H9 (cell line): ENCODE measurements at regions not wholly inside any gene's neighbourhood (a gene's known extent, or its start where the extent isn't known, plus 50 kb on each side); places are given as distances from the start of the nearest gene placed in this dataset.

Experiments used
- DNase-seq: peaks from one replicate; pipeline ENCODE4 v3.0.0-alpha.2; 2017
- H2AFZ ChIP-seq: one replicate; pipeline ENCODE4 v1.6.1; 2013; ENCODE audit warnings: mild to moderate bottlenecking, low read length, control low read depth, moderate library complexity
- H2AK5ac ChIP-seq: 2 replicates; pipeline ENCODE4 v1.6.1; 2013; ENCODE audit warnings: low read length, control low read depth, mixed read lengths; ENCODE audit not compliant: insufficient read length
- H2BK120ac ChIP-seq: one replicate; pipeline ENCODE4 v1.6.1; 2013; ENCODE audit warnings: low read depth, mild to moderate bottlenecking, low read length, control low read depth, inconsistent platforms; ENCODE audit not compliant: poor library complexity, severe bottlenecking
- H2BK12ac ChIP-seq: 2 replicates; pipeline ENCODE4 v1.6.1; 2013; ENCODE audit warnings: low read length, control low read depth, mixed read lengths, low read depth; ENCODE audit not compliant: insufficient read length
- H2BK15ac ChIP-seq: 2 replicates; pipeline ENCODE4 v1.6.1; 2013; ENCODE audit warnings: low read depth, low read length, control low read depth
- H2BK20ac ChIP-seq: one replicate; pipeline ENCODE4 v1.6.1; 2013; ENCODE audit warnings: low read depth, mild to moderate bottlenecking, low read length, control low read depth, inconsistent platforms; ENCODE audit not compliant: poor library complexity, severe bottlenecking
- H2BK5ac ChIP-seq: 2 replicates; pipeline ENCODE4 v1.6.1; 2013; ENCODE audit warnings: low read length, control low read depth, mixed read lengths; ENCODE audit not compliant: insufficient read length
- H3K14ac ChIP-seq: 2 replicates; pipeline ENCODE4 v1.6.1; 2013; ENCODE audit warnings: low read length, control low read depth; ENCODE audit not compliant: insufficient read depth
- H3K18ac ChIP-seq: 2 replicates; pipeline ENCODE4 v1.6.1; 2013; ENCODE audit warnings: low read depth, mild to moderate bottlenecking, mixed read lengths, low read length, control low read depth; ENCODE audit not compliant: insufficient read length
- H3K23ac ChIP-seq: 2 replicates; pipeline ENCODE4 v1.6.1; 2013; ENCODE audit warnings: low read length, control low read depth, mixed read lengths, low read depth; ENCODE audit not compliant: insufficient read length
- H3K23me2 ChIP-seq: 2 replicates; pipeline ENCODE4 v1.6.1; 2013; ENCODE audit warnings: low read depth, mild to moderate bottlenecking, mixed read lengths, low read length, control low read depth; ENCODE audit not compliant: insufficient read length, poor library complexity, severe bottlenecking
- H3K27ac ChIP-seq: 2 replicates; pipeline ENCODE4 v1.5.1; 2013; ENCODE audit warnings: low read length, control low read depth, mixed read lengths, low read depth; ENCODE audit not compliant: insufficient read length
- H3K27me3 ChIP-seq: 2 replicates; pipeline ENCODE4 v1.6.1; 2013; ENCODE audit warnings: low read length, control low read depth, inconsistent platforms; ENCODE audit not compliant: insufficient read depth
- H3K4ac ChIP-seq: 2 replicates; pipeline ENCODE4 v1.6.1; 2013; ENCODE audit warnings: low read depth, mild to moderate bottlenecking, control low read depth, inconsistent platforms, low read length, moderate library complexity
- H3K4me1 ChIP-seq: 2 replicates; pipeline ENCODE4 v1.6.1; 2013; ENCODE audit warnings: low read length, control low read depth, inconsistent platforms; ENCODE audit not compliant: insufficient read depth
- H3K4me2 ChIP-seq: 2 replicates; pipeline ENCODE4 v1.6.1; 2013; ENCODE audit warnings: low read length, control low read depth, mixed read lengths; ENCODE audit not compliant: insufficient read length, insufficient read depth
- H3K56ac ChIP-seq: 2 replicates; pipeline ENCODE4 v1.6.1; 2013; ENCODE audit warnings: low read depth, mild to moderate bottlenecking, mixed read lengths, low read length, control low read depth; ENCODE audit not compliant: insufficient read length
- H3K79me1 ChIP-seq: 2 replicates; pipeline ENCODE4 v1.6.1; 2013; ENCODE audit warnings: low read depth, mild to moderate bottlenecking, moderate library complexity, low read length, control low read depth, inconsistent platforms; ENCODE audit not compliant: insufficient read depth, poor library complexity, severe bottlenecking
- H3K79me2 ChIP-seq: 2 replicates; pipeline ENCODE4 v1.6.1; 2013; ENCODE audit warnings: low read length, control low read depth, inconsistent platforms; ENCODE audit not compliant: insufficient read depth
- H3K9ac ChIP-seq: 2 replicates; pipeline ENCODE4 v1.6.1; 2013; ENCODE audit warnings: low read length, control low read depth, mixed read lengths; ENCODE audit not compliant: insufficient read length; ENCODE audit errors: extremely low read depth
- H3K9me3 ChIP-seq: one replicate; pipeline ENCODE4 v1.6.1; 2013; ENCODE audit warnings: low read depth, low read length, inconsistent platforms; ENCODE audit not compliant: control insufficient read depth
- H3T11ph ChIP-seq: one replicate; pipeline ENCODE4 v1.6.1; 2013; ENCODE audit warnings: mild to moderate bottlenecking, low read length, control low read depth, inconsistent platforms
- H4K20me1 ChIP-seq: one replicate; pipeline ENCODE4 v1.6.1; 2013; ENCODE audit not compliant: control insufficient read depth, insufficient read length, insufficient read depth
- H4K5ac ChIP-seq: 2 replicates; pipeline ENCODE4 v1.6.1; 2013; ENCODE audit warnings: low read depth, mild to moderate bottlenecking, mixed read lengths, low read length, control low read depth; ENCODE audit not compliant: insufficient read length
- H4K8ac ChIP-seq: replicated peaks from 2 replicates; pipeline ENCODE4 v1.6.1; 2013; ENCODE audit warnings: low read length, control low read depth, mixed read lengths, low read depth; ENCODE audit not compliant: insufficient read length
- H4K91ac ChIP-seq: 2 replicates; pipeline ENCODE4 v1.6.1; 2013; ENCODE audit warnings: low read depth, mild to moderate bottlenecking, moderate library complexity, mixed read lengths, low read length, control low read depth; ENCODE audit not compliant: insufficient read length
- H3K27ac Mint-ChIP-seq, 3 experiments: 2 replicates in 2 of 3; 3 replicates in 1 of 3; pipeline ENCODE4 v1.8.0; 2020 to 2021; ENCODE audit warnings: mixed read lengths in 3 of 3, mild to moderate bottlenecking in 1 of 3, moderate library complexity in 1 of 3
- H3K27me3 Mint-ChIP-seq: 2 replicates; pipeline ENCODE4 v1.8.0; 2021; ENCODE audit warnings: low read depth, mild to moderate bottlenecking, moderate library complexity, mixed read lengths
- H3K36me3 Mint-ChIP-seq, 3 experiments: 2 replicates in 2 of 3; 3 replicates in 1 of 3; pipeline ENCODE4 v1.8.0; 2020 to 2021; ENCODE audit warnings: low read depth in 3 of 3, mixed read lengths in 3 of 3; ENCODE audit not compliant: insufficient read depth in 1 of 3
- H3K4me1 Mint-ChIP-seq, 2 experiments: 2 replicates each; pipeline ENCODE4 v1.8.0; 2020; ENCODE audit warnings: mixed read lengths in 2 of 2
- H3K4me3 Mint-ChIP-seq, 2 experiments: 2 replicates in 1 of 2; 3 replicates in 1 of 2; pipeline ENCODE4 v1.8.0; 2020 to 2021; ENCODE audit warnings: mild to moderate bottlenecking in 2 of 2, mixed read lengths in 2 of 2, moderate library complexity in 1 of 2
- H3K9me3 Mint-ChIP-seq, 2 experiments: 2 replicates in 1 of 2; 3 replicates in 1 of 2; pipeline ENCODE4 v1.8.0; 2020; ENCODE audit warnings: mild to moderate bottlenecking in 2 of 2, mixed read lengths in 2 of 2, moderate library complexity in 1 of 2
- WGBS: extraction: QIAGEN DNeasy Blood & Tissue Kit; methylation state at CpG from one replicate; pipeline ENCODE4 v1.1.7; 2013; ENCODE audit warnings: missing lambda C conversion rate, low lambda C conversion rate, mixed read lengths; ENCODE audit not compliant: insufficient read length; ENCODE audit errors: extremely low coverage; 5-methylcytosine and 5-hydroxymethylcytosine counted together
- TF ChIP-seq, protein P1 (sequence below): fragments of 200-600 bp; sonication (generic); conservative IDR thresholded peaks from 3 replicates; pipeline ENCODE4 v1.8.0; 2021; ENCODE audit warnings: antibody characterized with exemption, mild to moderate bottlenecking

- H4K5ac ChIP-seq = no peak overlapping the region
- H2BK5ac ChIP-seq = no peak overlapping the region
- no peak overlapping the region for H4K91ac ChIP-seq
- H3K27me3 ChIP-seq = no peaks in the 10 kb centered on the region
- no peak overlapping the region for H3K27ac ChIP-seq
- H2AK5ac ChIP-seq = no peak overlapping the region
- no peak overlapping the region for H2BK20ac ChIP-seq
- H3K4me1 Mint-ChIP-seq = peaks cover 0 to 3% of the 10 kb centered on the region in 2 experiments; a peak in 1 of 4 replicates
- no peaks in the 10 kb centered on the region for H3K36me3 Mint-ChIP-seq
- DNase-seq = no peak
- no peaks in the 10 kb centered on the region for H4K20me1 ChIP-seq
- H2BK12ac ChIP-seq = no peak overlapping the region
- no peak overlapping the region for H3T11ph ChIP-seq
- no peaks in the 10 kb centered on the region; a peak in 1 of 5 replicates for H3K9me3 Mint-ChIP-seq
- H3K9ac ChIP-seq = no peak overlapping the region
- WGBS = no CpG with 5 or more reads among the region's 5 CpGs
- H3K79me2 ChIP-seq = no peaks in the 10 kb centered on the region
- H4K8ac ChIP-seq = no peak overlapping the region
- H3K56ac ChIP-seq = no peak overlapping the region
- H3K9me3 ChIP-seq = no peaks in the 10 kb centered on the region
- H2AFZ ChIP-seq = no peak overlapping the region
- no peaks in the 10 kb centered on the region for H3K23me2 ChIP-seq
- no peak overlapping the region for H3K4me2 ChIP-seq
- no peak overlapping the region for H3K4ac ChIP-seq
- H3K4me3 Mint-ChIP-seq = no peak overlapping the region
- H3K79me1 ChIP-seq = no peaks in the 10 kb centered on the region
- H3K14ac ChIP-seq = no peak overlapping the region
- H3K27ac Mint-ChIP-seq = no peak overlapping the region
- H2BK15ac ChIP-seq = no peak overlapping the region
- H3K4me1 ChIP-seq = no peaks in the 10 kb centered on the region
- no peaks in the 10 kb centered on the region; the same call in 1 of the 2 replicates for H3K27me3 Mint-ChIP-seq
- no peak overlapping the region for H2BK120ac ChIP-seq
- TF ChIP-seq, protein P1, sequence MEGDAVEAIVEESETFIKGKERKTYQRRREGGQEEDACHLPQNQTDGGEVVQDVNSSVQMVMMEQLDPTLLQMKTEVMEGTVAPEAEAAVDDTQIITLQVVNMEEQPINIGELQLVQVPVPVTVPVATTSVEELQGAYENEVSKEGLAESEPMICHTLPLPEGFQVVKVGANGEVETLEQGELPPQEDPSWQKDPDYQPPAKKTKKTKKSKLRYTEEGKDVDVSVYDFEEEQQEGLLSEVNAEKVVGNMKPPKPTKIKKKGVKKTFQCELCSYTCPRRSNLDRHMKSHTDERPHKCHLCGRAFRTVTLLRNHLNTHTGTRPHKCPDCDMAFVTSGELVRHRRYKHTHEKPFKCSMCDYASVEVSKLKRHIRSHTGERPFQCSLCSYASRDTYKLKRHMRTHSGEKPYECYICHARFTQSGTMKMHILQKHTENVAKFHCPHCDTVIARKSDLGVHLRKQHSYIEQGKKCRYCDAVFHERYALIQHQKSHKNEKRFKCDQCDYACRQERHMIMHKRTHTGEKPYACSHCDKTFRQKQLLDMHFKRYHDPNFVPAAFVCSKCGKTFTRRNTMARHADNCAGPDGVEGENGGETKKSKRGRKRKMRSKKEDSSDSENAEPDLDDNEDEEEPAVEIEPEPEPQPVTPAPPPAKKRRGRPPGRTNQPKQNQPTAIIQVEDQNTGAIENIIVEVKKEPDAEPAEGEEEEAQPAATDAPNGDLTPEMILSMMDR = no peak
- no peak overlapping the region for H3K23ac ChIP-seq
- no peak overlapping the region for H3K18ac ChIP-seq
Observed at GRCh38 chr4:149949381-149949780, 128.9 kb upstream of the DCLK2 start.
